ENCODE measurements at regions not wholly inside any gene's neighbourhood (a gene's known extent, or its start where the extent isn't known, plus 50 kb on each side); places are given as distances from the start of the nearest gene placed in this dataset.

GRCh38 chr10:8889538-8889937 is 835.0 kb downstream of the GATA3 start:
- no peak overlapping the region for H3K4me2 ChIP-seq (ENCODE audit: low read length)
- TF ChIP-seq, protein P1, sequence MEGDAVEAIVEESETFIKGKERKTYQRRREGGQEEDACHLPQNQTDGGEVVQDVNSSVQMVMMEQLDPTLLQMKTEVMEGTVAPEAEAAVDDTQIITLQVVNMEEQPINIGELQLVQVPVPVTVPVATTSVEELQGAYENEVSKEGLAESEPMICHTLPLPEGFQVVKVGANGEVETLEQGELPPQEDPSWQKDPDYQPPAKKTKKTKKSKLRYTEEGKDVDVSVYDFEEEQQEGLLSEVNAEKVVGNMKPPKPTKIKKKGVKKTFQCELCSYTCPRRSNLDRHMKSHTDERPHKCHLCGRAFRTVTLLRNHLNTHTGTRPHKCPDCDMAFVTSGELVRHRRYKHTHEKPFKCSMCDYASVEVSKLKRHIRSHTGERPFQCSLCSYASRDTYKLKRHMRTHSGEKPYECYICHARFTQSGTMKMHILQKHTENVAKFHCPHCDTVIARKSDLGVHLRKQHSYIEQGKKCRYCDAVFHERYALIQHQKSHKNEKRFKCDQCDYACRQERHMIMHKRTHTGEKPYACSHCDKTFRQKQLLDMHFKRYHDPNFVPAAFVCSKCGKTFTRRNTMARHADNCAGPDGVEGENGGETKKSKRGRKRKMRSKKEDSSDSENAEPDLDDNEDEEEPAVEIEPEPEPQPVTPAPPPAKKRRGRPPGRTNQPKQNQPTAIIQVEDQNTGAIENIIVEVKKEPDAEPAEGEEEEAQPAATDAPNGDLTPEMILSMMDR (IDR thresholded peaks at IDR 0.05; ENCODE audit: low read depth, low read length, poor library complexity, severe bottlenecking): no peak
- no peak for TF ChIP-seq EZH2phosphoT487 (IDR thresholded peaks at IDR 0.05; ENCODE audit: borderline replicate concordance, low read length)
- H3K36me3 ChIP-seq (ENCODE audit: control insufficient read depth, low read length): no peaks in the 10 kb centered on the region
- no peaks in the 10 kb centered on the region for H3K9me3 ChIP-seq (ENCODE audit: control insufficient read depth, insufficient read depth, low read length)
- H3F3A ChIP-seq (ENCODE audit: control insufficient read depth, insufficient read depth): no peaks in the 10 kb centered on the region
- H4K20me1 ChIP-seq (ENCODE audit: control insufficient read depth, insufficient read depth, low read depth, low read length): no peaks in the 10 kb centered on the region
- H3K4me1 ChIP-seq (ENCODE audit: control insufficient read depth, low read length): no peaks in the 10 kb centered on the region
- no peak overlapping the region for H3K4me3 ChIP-seq (ENCODE audit: low read length)
- no peaks in the 10 kb centered on the region for H3K79me2 ChIP-seq (ENCODE audit: control insufficient read depth, low read length)
- no peaks in the 10 kb centered on the region for H3K9me2 ChIP-seq (replicated peaks; ENCODE audit: control insufficient read depth, low read length)
- no peak overlapping the region for H3K27ac ChIP-seq (ENCODE audit: low read depth, low read length)
- H3K27me3 ChIP-seq (ENCODE audit: control insufficient read depth, low read length): no peaks in the 10 kb centered on the region

- H3K79me2 ChIP-seq (ENCODE audit: control insufficient read depth, low read length): no peaks in the 10 kb centered on the region
- H3F3A ChIP-seq (ENCODE audit: control insufficient read depth, insufficient read depth): no peaks in the 10 kb centered on the region
- H3K27me3 ChIP-seq (ENCODE audit: control insufficient read depth, low read length): no peaks in the 10 kb centered on the region
- TF ChIP-seq EZH2phosphoT487 (IDR thresholded peaks at IDR 0.05; ENCODE audit: borderline replicate concordance, low read length): no peak
- TF ChIP-seq, protein P1 (IDR thresholded peaks at IDR 0.05; ENCODE audit: low read depth, low read length, poor library complexity, severe bottlenecking): no peak
- no peak overlapping the region for H3K4me3 ChIP-seq (ENCODE audit: low read length)
- H3K4me2 ChIP-seq (ENCODE audit: low read length): no peak overlapping the region
- H3K9me2 ChIP-seq (replicated peaks; ENCODE audit: control insufficient read depth, low read length): no peaks in the 10 kb centered on the region
- H4K20me1 ChIP-seq (ENCODE audit: control insufficient read depth, insufficient read depth, low read depth, low read length): no peaks in the 10 kb centered on the region
- no peaks in the 10 kb centered on the region for H3K36me3 ChIP-seq (ENCODE audit: control insufficient read depth, low read length)
- H3K27ac ChIP-seq (ENCODE audit: low read depth, low read length): no peak overlapping the region
- no peaks in the 10 kb centered on the region for H3K4me1 ChIP-seq (ENCODE audit: control insufficient read depth, low read length)
- H3K9me3 ChIP-seq (ENCODE audit: control insufficient read depth, insufficient read depth, low read length): no peaks in the 10 kb centered on the region
Observed at GRCh38 chr10:8893102-8893501, 838.6 kb downstream of the GATA3 start.

GRCh38 chr10:8894148-8894547 is 839.7 kb downstream of the GATA3 start:
- Histone ChIP-seq H3K4me1 (ENCODE audit: control insufficient read depth, low read length) (no peaks in the 10 kb centered on the region), H4K20me1 (ENCODE audit: control insufficient read depth, insufficient read depth, low read depth, low read length) (no peaks in the 10 kb centered on the region), H3K9me3 (ENCODE audit: control insufficient read depth, insufficient read depth, low read length) (no peaks in the 10 kb centered on the region), H3K79me2 (ENCODE audit: control insufficient read depth, low read length) (no peaks in the 10 kb centered on the region), H3F3A (ENCODE audit: control insufficient read depth, insufficient read depth) (no peaks in the 10 kb centered on the region), H3K36me3 (ENCODE audit: control insufficient read depth, low read length) (no peaks in the 10 kb centered on the region), H3K4me2 (ENCODE audit: low read length) (no peak overlapping the region), H3K9me2 (replicated peaks; ENCODE audit: control insufficient read depth, low read length) (no peaks in the 10 kb centered on the region), H3K27ac (ENCODE audit: low read depth, low read length) (no peak overlapping the region), H3K4me3 (ENCODE audit: low read length) (no peak overlapping the region), H3K27me3 (ENCODE audit: control insufficient read depth, low read length) (no peaks in the 10 kb centered on the region)
- TF ChIP-seq EZH2phosphoT487 (IDR thresholded peaks at IDR 0.05; ENCODE audit: borderline replicate concordance, low read length): no peak
- TF ChIP-seq, protein P1 (IDR thresholded peaks at IDR 0.05; ENCODE audit: low read depth, low read length, poor library complexity, severe bottlenecking): no peak

DNA sequence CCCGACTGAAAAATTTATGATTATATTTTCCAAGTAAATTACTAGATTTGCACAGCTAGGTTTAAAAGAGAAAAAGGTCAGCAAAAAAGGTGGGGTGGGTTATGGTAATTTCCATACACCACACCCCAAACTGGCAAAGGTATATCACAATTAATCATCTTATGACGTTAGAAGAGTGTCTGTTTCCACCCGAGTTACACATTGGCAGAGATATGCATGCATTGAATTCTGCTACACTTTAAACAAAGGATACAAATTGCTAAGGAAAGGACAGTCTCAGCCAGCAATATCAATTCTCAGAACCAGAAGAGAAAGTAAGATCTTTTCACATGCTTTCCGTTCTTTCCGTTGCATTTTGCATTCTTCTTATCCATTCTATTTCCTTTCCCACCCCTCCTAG is 843.3 kb downstream of the GATA3 start:
- Histone ChIP-seq H3K4me2 (ENCODE audit: low read length) (no peak overlapping the region), H3K4me3 (ENCODE audit: low read length) (no peak overlapping the region), H4K20me1 (ENCODE audit: control insufficient read depth, insufficient read depth, low read depth, low read length) (no peaks in the 10 kb centered on the region), H3K27me3 (ENCODE audit: control insufficient read depth, low read length) (no peaks in the 10 kb centered on the region), H3K36me3 (ENCODE audit: control insufficient read depth, low read length) (no peaks in the 10 kb centered on the region), H3K9me3 (ENCODE audit: control insufficient read depth, insufficient read depth, low read length) (no peaks in the 10 kb centered on the region), H3K4me1 (ENCODE audit: control insufficient read depth, low read length) (no peaks in the 10 kb centered on the region), H3K9me2 (replicated peaks; ENCODE audit: control insufficient read depth, low read length) (no peaks in the 10 kb centered on the region), H3K79me2 (ENCODE audit: control insufficient read depth, low read length) (no peaks in the 10 kb centered on the region), H3K27ac (ENCODE audit: low read depth, low read length) (no peak overlapping the region), H3F3A (ENCODE audit: control insufficient read depth, insufficient read depth) (no peaks in the 10 kb centered on the region)
- TF ChIP-seq EZH2phosphoT487 (IDR thresholded peaks at IDR 0.05; ENCODE audit: borderline replicate concordance, low read length): no peak
- TF ChIP-seq, protein P1 (IDR thresholded peaks at IDR 0.05; ENCODE audit: low read depth, low read length, poor library complexity, severe bottlenecking): no peak

Data from DOHH2 (cell line).